HG03342 (cell line): ENCODE measurements at regions not wholly inside any gene's neighbourhood (a gene's known extent, or its start where the extent isn't known, plus 50 kb on each side); places are given as distances from the start of the nearest gene placed in this dataset.
"Not testable (repeated sequence)": the region's sequence is repeated elsewhere in the genome, so short reads cannot be mapped to it uniquely, and the experiment has no call there.

Experiments
- ATAC-seq: cut with Tn5 transposase; IDR thresholded peaks from one replicate; pipeline ENCODE4 v1.9.1; 2021; ENCODE audit warnings: mild to moderate bottlenecking, moderate library complexity; ENCODE audit not compliant: unreplicated experiment

DNA sequence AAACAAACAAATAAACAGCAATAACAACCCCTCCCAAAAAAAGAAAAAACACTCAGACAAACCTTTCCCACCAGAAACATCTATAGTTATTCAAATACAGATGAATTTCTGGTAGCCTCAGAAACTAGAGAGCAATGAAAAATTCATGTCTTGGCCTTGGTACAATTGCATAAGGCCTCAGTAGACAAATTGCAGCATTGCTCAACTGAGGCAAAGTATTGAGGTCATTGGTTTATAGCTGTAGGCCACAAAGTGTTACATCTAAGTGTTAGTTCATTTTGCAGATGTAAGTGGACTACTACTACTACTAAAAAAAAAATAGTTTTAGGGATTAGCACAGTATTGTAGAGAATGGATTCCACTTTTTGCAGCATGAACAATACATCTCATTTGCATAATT, 2268.3 kb downstream of the ARAP2 start:
- no peak for ATAC-seq

DNA sequence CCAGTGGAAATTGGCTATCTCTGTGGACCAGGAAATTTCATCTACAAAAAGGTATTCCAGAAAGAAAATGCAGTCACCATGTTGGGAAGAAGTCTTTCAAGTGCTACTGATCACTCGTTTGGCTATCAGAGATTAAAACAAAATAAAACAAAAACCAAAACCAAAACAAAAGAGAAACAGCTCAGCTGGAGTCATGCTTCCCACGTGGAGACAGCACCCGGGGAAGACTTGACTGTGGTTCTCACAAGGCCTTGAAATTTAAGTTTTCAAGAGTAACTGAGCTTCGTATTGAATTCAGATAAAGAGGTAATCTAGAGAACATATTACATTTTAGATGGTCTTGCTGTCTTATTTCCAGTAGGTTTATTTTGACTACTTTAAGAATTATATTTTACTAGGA, 2264.5 kb downstream of the ARAP2 start:
- ATAC-seq, result not testable (repeated sequence)

GRCh38 chr4:33980361-33980760, 2264.0 kb downstream of the ARAP2 start:
- ATAC-seq, result no peak

DNA sequence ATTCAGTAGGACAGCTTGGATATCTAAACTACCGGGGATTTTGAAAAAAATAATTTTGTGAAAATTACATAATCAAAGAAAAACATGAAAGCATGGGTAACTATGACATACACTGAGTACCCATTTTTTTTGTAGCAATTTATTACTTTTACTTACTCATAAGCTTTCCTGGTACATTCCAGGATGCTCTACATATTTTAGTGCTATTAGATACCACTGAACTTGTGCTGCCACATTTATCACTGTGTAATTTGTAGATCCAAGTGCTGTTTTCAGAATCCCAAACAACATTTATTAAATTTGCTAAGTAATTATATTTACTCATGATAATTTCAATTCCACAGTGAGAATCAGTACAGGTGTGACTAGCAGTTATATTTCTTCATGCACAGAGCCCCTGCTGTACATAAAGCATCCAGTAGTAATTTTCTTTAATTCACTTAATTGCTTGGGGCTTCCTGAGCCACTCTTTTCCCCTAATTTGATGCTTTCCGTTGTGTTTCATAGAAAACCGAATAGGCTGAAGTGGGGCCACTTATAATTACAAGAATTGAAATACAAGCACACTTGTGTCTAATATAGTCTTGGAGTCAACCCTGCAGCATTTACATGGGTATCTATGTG, 2254.4 kb downstream of the ARAP2 start:
- ATAC-seq, result no peak

- no peak for ATAC-seq
Measured at GRCh38 chr4:33996075-33996718, 2248.1 kb downstream of the ARAP2 start.

- no peak for ATAC-seq
Measured at GRCh38 chr4:33998291-33998690, 2246.0 kb downstream of the ARAP2 start.

DNA sequence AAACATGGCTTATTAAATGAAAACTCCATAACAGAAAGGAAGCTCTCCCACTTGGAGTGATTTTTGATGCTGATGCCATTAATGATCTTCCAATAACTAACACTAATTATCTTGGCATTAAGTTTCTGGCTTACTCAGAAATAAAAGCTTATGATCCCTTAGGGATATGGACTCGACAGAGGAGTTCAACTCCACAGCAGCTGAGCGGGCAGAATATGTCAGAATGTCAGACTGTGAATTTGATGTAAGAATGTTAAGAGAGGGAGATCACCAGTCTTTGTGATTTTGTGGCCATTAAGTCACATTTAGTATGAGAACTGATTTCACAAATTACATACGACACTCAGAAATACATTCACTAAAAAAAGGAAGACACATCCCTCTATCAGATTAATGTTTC, 2244.0 kb downstream of the ARAP2 start:
- no peak for ATAC-seq

DNA sequence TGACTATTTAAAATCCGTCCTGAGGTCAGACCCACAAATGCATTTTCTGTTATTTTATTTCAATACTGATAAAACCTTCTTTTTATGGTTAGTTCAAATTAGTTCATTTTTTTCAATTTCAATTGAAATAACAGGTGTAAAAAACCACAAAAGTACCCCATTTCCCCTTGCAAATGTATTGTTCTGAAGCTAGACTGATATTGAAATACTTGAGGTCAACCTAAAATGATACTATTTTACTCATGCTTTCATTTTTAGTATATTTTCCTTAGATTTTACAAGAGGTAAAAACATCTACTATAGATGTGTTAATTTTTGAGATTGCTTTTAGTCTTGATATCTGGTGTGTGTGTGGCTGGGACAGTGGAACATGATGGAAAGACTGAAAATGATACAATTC, 2237.8 kb downstream of the ARAP2 start:
- ATAC-seq, result not testable (repeated sequence)

DNA sequence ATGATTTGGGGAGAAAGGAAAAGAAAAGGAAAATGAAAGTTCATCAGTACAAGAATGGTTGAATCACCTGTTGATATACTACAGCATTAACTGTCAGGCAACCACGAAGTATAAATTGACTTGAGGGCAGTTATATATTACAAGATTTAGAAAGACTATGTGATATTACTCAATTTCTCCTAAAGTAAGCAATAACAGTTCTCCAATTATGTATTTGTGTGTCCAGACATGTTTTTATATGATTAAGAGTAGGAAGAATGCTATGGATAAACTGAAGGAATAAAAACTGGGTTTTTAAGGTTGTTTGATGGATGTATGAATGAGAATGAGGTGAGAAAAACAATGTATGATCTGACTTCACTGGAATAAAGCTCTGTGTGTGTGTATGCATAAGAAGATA, 2234.4 kb downstream of the ARAP2 start:
- no peak for ATAC-seq

DNA sequence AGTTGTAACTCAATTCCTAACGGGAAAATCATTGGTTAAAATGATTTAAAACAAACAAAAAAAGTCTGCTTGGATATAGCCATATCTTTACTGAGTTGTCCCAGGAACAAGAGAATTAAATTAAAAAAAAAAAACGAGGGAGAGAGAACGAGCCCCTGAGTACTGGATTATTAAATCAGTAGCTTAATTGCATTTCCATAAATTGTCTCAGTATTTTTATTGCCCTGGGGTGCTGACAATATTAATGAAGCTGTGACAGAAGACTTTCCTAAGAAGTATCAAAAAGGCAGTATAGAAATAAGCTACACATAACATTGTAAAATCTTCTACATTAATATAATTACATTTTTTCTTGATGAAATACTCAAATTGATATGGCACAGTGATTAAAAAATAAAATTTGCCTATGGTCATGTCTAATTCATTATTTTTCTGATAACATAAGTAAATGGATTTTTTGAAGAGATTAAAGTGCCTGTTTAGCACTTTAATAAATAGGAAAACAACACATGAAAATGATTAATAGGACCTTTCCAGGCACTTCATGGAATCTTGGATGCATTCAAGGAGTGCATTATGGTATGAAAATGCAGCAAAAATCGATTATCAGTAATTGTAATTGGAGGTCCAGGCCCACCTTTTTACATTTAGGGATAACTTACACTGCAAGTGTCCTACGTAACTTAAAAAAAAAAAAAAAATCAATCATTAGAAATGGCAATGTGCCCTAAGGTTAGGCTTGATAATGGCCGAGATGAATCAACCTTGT, 2233.4 kb downstream of the ARAP2 start:
- no peak for ATAC-seq

DNA sequence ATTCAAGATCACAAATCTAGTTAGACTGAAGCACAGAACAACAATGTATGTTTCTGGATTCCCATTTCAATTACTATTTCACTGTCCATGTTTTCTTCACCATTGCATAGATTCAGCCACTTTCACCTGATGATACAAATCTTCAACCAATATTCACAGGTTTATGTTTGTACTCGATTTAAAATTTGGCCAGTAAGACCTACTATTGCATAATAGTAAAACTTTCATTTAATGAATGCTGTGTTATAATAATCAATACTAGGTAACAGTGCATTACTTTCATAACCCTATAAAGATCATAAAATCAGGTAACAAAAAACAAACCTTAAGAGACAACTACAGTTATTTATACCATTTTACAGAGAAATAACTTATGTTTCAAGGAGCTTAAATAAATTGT, 2209.1 kb downstream of the ARAP2 start:
- no peak for ATAC-seq

DNA sequence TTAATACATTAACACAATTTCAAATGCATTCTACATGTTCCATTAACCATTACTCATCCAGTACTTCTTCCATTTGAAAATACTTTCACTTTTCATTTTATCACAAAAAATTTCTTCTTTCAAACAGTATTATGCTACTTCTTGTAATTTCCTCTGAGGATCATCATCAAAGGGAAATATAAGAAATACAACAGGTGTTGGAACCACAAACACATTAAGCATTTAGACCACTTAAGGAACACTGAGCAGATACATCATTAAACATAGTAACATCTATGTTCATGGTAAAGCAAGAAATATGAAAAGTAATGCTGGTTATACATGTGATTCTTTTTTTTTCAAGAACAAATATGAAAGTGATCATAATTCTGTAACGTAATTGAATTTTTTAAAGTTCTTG, 2207.0 kb downstream of the ARAP2 start:
- ATAC-seq, result no peak

DNA sequence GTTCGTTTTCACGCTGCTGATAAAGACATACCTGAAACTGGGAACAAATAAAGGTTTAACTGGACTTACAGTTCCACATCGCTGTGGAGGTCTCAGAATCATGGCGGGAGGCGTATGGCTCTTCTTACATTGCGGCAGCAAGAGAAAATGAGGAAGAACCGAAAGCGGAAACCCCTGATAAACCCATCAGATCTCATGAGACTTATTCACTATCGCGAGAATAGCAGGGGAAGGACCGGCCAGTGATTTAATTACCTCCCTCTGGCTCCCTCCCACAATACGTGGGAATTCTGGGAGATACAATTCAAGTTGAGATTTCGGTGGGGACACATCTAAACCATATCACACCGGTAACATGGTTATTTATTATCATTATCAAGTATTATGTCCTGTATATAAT, 2204.5 kb downstream of the ARAP2 start:
- no peak for ATAC-seq

DNA sequence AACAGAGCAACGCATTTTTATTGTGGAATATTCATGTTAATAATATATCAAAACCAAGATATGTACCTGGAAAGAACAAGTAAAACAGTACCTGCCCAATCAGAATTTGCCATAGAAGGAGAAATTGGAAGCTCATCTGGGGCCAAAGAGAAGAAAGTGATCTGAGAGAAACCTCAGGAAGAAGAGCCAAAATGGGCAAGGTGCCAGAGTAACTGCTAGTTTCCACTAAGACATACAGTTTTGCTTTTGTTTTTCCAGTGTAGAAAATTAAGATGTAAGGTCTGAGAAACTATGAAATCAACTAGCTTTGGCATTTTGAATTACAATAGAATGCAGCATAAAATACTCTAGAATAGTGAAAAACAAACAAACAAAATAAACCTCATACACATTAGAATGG, 2201.2 kb downstream of the ARAP2 start:
- ATAC-seq, result no peak

DNA sequence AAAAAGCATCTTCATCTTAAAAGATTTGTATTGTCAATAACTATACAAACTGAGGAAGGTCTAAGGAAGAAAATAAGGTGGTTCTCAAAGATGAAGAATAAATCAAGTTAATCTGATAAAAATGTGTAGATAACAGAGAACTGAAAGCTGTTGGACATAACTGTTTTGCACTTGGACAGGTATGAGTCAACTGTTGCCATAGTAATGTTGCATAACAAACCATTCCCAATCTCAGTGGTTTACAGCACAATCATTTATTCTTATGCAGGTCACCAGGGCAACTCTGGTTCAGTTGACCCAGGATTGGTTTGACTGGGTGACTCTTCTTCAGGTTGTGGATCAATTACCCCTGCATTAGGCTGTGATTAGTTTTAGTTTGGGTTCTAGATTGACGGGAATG, 2197.7 kb downstream of the ARAP2 start:
- ATAC-seq, result peak; percentile 62

GRCh38 chr4:34047363-34047762, 2197.0 kb downstream of the ARAP2 start:
- ATAC-seq, result no peak

DNA sequence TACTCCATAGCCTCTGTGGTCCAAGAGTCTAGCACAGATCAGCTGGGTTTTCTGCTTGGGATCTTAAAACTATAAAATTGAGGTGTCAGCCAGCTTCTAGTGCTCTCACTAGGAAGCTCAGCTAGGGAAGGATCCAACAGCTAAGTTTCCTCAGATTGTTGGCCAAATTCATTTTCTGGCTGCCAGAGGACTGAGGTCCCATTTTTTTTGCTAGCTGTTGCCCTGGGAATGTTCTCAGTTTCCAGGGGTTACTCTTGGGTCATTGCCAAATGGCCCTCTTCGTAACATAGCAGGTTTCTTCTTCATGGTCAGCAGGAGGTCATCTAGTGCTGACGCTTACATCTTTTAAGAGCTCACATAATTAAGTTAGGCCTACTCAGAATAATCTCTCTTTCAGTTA, 2178.2 kb downstream of the ARAP2 start:
- ATAC-seq, result no peak

- no peak for ATAC-seq
Measured at GRCh38 chr4:34091451-34091850, 2152.9 kb downstream of the ARAP2 start.

DNA sequence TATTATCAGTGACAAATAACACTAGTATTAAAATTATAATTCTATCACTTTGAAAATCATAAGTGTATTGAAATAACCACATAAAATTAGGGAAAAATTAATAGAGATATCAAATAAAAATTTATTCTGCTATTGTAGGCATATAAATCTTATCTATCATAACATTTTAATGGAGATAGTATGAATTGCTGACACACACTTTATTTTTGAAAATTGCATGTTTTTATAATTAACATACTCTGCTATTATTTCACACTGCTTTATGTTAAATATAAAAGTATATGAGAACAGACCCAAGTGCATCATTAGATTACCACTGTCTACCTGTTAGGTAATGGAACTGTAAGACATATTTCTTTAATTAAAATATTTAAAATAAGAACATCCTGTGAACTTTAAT, 2150.2 kb downstream of the ARAP2 start:
- no peak for ATAC-seq

DNA sequence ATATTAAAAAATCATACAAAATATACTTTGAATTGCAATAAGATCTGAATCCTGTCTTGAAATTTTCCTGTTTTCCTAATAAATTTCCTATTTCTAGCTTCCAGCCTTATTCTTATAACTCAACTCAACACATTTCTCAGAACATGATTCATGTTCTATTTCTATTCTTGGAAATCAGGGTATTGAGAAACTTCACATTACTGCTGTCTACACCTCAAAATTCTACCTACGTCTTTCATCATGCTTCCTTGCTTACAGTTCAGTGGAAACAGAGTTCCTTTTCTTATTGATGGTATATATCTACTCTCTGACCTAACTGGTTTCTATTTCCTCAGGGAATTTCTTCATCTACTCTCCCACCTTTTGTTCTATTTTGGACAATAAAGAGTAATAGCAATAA, 2139.0 kb downstream of the ARAP2 start:
- ATAC-seq, result no peak

- no peak for ATAC-seq
Measured at GRCh38 chr4:34108391-34108790, 2135.9 kb downstream of the ARAP2 start.

DNA sequence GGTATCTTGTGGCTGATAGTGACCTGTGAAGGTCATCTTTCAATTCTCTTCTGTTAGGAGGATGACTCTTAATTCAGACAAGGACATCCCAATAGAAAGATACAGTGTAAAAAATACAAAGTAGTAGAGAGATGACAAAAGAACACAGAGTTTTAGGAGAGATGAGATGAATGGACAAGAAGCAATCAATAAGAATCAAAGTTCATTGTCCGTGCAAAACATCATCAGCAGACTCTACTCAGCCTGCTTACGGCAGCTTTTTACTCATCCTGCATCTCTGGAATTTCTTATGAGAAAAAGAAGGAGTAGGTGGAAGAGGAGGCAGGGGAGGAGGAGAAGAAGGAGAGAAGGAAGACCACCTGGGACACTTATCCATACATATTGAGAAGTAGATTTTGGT, 2131.7 kb downstream of the ARAP2 start:
- ATAC-seq, result no peak
